ENCODE measurements at regions not wholly inside any gene's neighbourhood (a gene's known extent, or its start where the extent isn't known, plus 50 kb on each side); places are given as distances from the start of the nearest gene placed in this dataset.
A peak's percentile ranks its signal among the peaks of the same experiment; 100 is the strongest.

- TF ChIP-seq CTCF (IDR thresholded peaks at IDR 0.05) (no peak), POLR2AphosphoS5 (IDR thresholded peaks at IDR 0.05) (peak in 2 of 3 donors; percentile 25 to 42), POLR2A (IDR thresholded peaks at IDR 0.05) (no peak), EP300 (IDR thresholded peaks at IDR 0.05) (no peak)
Measured at GRCh38 chr2:39488450-39488849, 51.4 kb upstream of the MAP4K3 start.

All from stomach (tissue), 4 donors.